ENCODE measurements at regions not wholly inside any gene's neighbourhood (a gene's known extent, or its start where the extent isn't known, plus 50 kb on each side); places are given as distances from the start of the nearest gene placed in this dataset.

- TF ChIP-seq SRF (IDR thresholded peaks at IDR 0.05; ENCODE audit: low read depth, low read length) (no peak), RFX5 (IDR thresholded peaks at IDR 0.05; ENCODE audit: borderline replicate concordance, low read depth, low read length) (no peak), JUND (IDR thresholded peaks at IDR 0.05; ENCODE audit: low read length) (no peak)
These were observed 457.0 kb downstream of the MN1 start for GRCh38 chr22:27344546-27344945.

Data from H1 (cell line).